PC-3 (cell line): ENCODE measurements at regions not wholly inside any gene's neighbourhood (a gene's known extent, or its start where the extent isn't known, plus 50 kb on each side); places are given as distances from the start of the nearest gene placed in this dataset.

Source experiments
- ATAC-seq: fragments of 200-7000 bp; cut with Tn5 transposase; 2 replicates; pipeline ENCODE4 v1.9.1; 2020; ENCODE audit warnings: mild to moderate bottlenecking, moderate library complexity
- BruUV-seq: library from RNA; stranded (reverse); fragments of 400-500 nt; replicated peaks from 2 replicates; lab custom pipeline; 2021; lab: Mats Ljungman, UMichigan
- CTCF ChIA-PET: fragments of 300-600 bp; sonication (Branson Sonifier 250); formaldehyde crosslinking; loops from one replicate; lab custom pipeline; 2022; ENCODE audit warnings: antibody characterized with exemption; lab: Charles Lee
- POLR2A ChIA-PET: fragments of 300-600 bp; sonication (Branson Sonifier 250); formaldehyde crosslinking; loops from one replicate; lab custom pipeline; 2022; ENCODE audit warnings: antibody characterized with exemption; ENCODE audit not compliant: unreplicated experiment; lab: Charles Lee
- DNase-seq: peaks from one replicate; pipeline ENCODE4 v3.0.0-alpha.2; 2015
- H2AFZ ChIP-seq: fragments of 300-600 bp; sonication (generic); 2 replicates; pipeline ENCODE4 v1.6.0; 2016; ENCODE audit warnings: antibody characterized with exemption, low read length
- H3F3A ChIP-seq: fragments of 300-600 bp; sonication (generic); one replicate; pipeline ENCODE4 v1.6.0; 2017; ENCODE audit warnings: antibody characterized with exemption, low read length, control low read depth, mild to moderate bottlenecking; ENCODE audit not compliant: unreplicated experiment
- H3K27ac ChIP-seq: fragments of 300-600 bp; sonication (generic); 2 replicates; pipeline ENCODE4 v1.5.1; 2016; ENCODE audit warnings: mild to moderate bottlenecking, low read length
- H3K27me3 ChIP-seq: fragments of 300-600 bp; sonication (generic); 2 replicates; pipeline ENCODE4 v1.6.1; 2016; ENCODE audit warnings: low read length, mixed read lengths
- H3K36me3 ChIP-seq: fragments of 300-600 bp; sonication (generic); 2 replicates; pipeline ENCODE4 v1.6.1; 2016; ENCODE audit warnings: low read depth, mixed run types, low read length, mixed read lengths
- H3K4me1 ChIP-seq: fragments of 300-600 bp; sonication (generic); 2 replicates; pipeline ENCODE4 v1.5.1; 2016; ENCODE audit warnings: low read length; ENCODE audit not compliant: insufficient read depth
- H3K4me2 ChIP-seq: fragments of 300-600 bp; sonication (generic); 2 replicates; pipeline ENCODE4 v1.6.0; 2016; ENCODE audit warnings: low read length
- H3K4me3 ChIP-seq: fragments of 300-600 bp; sonication (generic); 2 replicates; pipeline ENCODE4 v1.5.1; 2016; ENCODE audit warnings: mild to moderate bottlenecking, low read length, mixed read lengths
- H3K79me2 ChIP-seq: fragments of 300-600 bp; sonication (generic); 2 replicates; pipeline ENCODE4 v1.6.1; 2017; ENCODE audit warnings: low read length, mixed read lengths
- H3K9ac ChIP-seq: fragments of 300-600 bp; sonication (generic); 2 replicates; pipeline ENCODE4 v1.6.0; 2016; ENCODE audit warnings: mild to moderate bottlenecking, low read length
- H3K9me2 ChIP-seq: fragments of 300-600 bp; sonication (generic); replicated peaks from 2 replicates; pipeline ENCODE4 v1.6.1; 2016; ENCODE audit warnings: mixed run types, low read length, mixed read lengths
- H3K9me3 ChIP-seq: fragments of 300-600 bp; sonication (generic); 2 replicates; pipeline ENCODE4 v1.6.1; 2016; ENCODE audit warnings: low read length, mixed read lengths
- H4K20me1 ChIP-seq: fragments of 300-600 bp; sonication (generic); 2 replicates; pipeline ENCODE4 v1.6.1; 2016; ENCODE audit warnings: low read length, mixed read lengths
- EZH2 ChIP-seq: fragments of 300-600 bp; sonication (generic); IDR thresholded peaks from one replicate; pipeline ENCODE4 v1.6.1; 2017; ENCODE audit warnings: antibody characterized with exemption, mild to moderate bottlenecking, low read length; ENCODE audit not compliant: unreplicated experiment
- EZH2phosphoT487 ChIP-seq: fragments of 300-600 bp; sonication (generic); IDR thresholded peaks from 2 replicates; pipeline ENCODE4 v1.6.1; 2018; ENCODE audit warnings: mild to moderate bottlenecking, antibody characterized with exemption, low read length, borderline replicate concordance
- intact Hi-C: fragments of 100-400 bp; cut with micrococcal nuclease; formaldehyde crosslinking; loops from 2 replicates; pipeline ENCODE4 v1.9.0; 2023
- TF ChIP-seq, protein P1 (sequence below): fragments of 300-600 bp; sonication (generic); conservative IDR thresholded peaks from 2 replicates; pipeline ENCODE4 v1.5.1; 2017; ENCODE audit warnings: antibody characterized with exemption, low read depth, mild to moderate bottlenecking, low read length

DNA sequence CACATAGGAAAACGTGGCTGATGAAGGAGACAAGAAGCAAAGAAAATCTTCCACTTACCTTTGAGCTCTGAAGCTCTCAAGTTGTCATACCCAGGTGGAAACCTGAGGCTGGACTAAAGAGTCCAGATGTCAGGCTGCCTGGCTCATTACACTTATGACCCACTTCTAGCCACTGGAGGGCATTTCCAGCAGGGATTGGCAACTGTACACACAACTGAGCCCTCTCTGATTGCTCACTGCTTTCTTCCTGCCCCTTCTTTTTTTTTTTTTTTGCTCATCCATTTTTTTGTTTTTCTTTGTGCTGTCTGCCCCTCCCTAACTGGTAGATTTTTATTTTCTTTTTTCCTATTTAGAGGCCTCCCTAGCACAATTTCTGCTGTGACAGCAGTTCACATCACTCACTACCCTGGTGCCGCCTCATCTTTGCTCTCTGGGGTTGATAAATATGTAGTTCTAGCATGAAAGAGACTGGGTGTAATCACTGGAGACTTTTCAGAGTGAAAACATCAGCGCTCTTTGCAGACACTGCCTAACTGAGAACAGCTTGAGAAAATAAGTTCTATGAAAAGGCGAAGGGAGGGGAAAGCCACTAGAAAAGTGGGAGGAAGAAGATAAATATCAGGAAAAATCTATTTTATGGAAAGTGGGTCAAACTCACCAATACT lies 334.5 kb downstream of the NUF2 start:
- H3K9me2 ChIP-seq: no peaks in the 10 kb centered on the region

GRCh38 chr1:163657719-163658118 lies 336.0 kb downstream of the NUF2 start:
- no peaks in the 10 kb centered on the region for H4K20me1 ChIP-seq
- H3K79me2 ChIP-seq: no peaks in the 10 kb centered on the region
- no peak for ATAC-seq
- H3K27ac ChIP-seq: no peak overlapping the region
- no peaks in the 10 kb centered on the region for H3K36me3 ChIP-seq
- ChIA-PET POLR2A (no interaction called here), CTCF (no interaction called here)
- H3K9me2 ChIP-seq: no peaks in the 10 kb centered on the region
- H3K4me3 ChIP-seq: no peak overlapping the region
- no peaks in the 10 kb centered on the region for H3K4me1 ChIP-seq
- H3K4me2 ChIP-seq: no peak overlapping the region
- no peaks in the 10 kb centered on the region for H3K27me3 ChIP-seq
- no peak overlapping the region for H3K9ac ChIP-seq
- no peaks in the 10 kb centered on the region for H3F3A ChIP-seq
- intact Hi-C loops: no loop called here
- no peak for DNase-seq
- H3K9me3 ChIP-seq: no peaks in the 10 kb centered on the region; the same call in 1 of the 2 replicates
- BruUV-seq: no TSS peak
- no peak overlapping the region for H2AFZ ChIP-seq
- no peak for TF ChIP-seq EZH2phosphoT487
- TF ChIP-seq EZH2: no peak
- TF ChIP-seq, protein P1, sequence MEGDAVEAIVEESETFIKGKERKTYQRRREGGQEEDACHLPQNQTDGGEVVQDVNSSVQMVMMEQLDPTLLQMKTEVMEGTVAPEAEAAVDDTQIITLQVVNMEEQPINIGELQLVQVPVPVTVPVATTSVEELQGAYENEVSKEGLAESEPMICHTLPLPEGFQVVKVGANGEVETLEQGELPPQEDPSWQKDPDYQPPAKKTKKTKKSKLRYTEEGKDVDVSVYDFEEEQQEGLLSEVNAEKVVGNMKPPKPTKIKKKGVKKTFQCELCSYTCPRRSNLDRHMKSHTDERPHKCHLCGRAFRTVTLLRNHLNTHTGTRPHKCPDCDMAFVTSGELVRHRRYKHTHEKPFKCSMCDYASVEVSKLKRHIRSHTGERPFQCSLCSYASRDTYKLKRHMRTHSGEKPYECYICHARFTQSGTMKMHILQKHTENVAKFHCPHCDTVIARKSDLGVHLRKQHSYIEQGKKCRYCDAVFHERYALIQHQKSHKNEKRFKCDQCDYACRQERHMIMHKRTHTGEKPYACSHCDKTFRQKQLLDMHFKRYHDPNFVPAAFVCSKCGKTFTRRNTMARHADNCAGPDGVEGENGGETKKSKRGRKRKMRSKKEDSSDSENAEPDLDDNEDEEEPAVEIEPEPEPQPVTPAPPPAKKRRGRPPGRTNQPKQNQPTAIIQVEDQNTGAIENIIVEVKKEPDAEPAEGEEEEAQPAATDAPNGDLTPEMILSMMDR: no peak

More for the DNA sequence above, 334.5 kb downstream of the NUF2 start:
- no peak for TF ChIP-seq EZH2
- TF ChIP-seq, protein P1: no peak
- TF ChIP-seq EZH2phosphoT487: no peak
- Histone ChIP-seq H2AFZ (no peak overlapping the region), H3K9me3 (no peaks in the 10 kb centered on the region; the same call in 1 of the 2 replicates), H3K4me1 (no peaks in the 10 kb centered on the region), H3F3A (no peaks in the 10 kb centered on the region), H3K4me3 (no peak overlapping the region), H3K27ac (no peak overlapping the region), H3K79me2 (no peaks in the 10 kb centered on the region), H3K9ac (no peak overlapping the region), H3K27me3 (no peaks in the 10 kb centered on the region), H4K20me1 (no peaks in the 10 kb centered on the region), H3K4me2 (no peak overlapping the region), H3K36me3 (no peaks in the 10 kb centered on the region)
- ChIA-PET CTCF (no interaction called here), POLR2A (no interaction called here)
- intact Hi-C loops: no loop called here
- no TSS peak for BruUV-seq
- no peak for ATAC-seq
- no peak for DNase-seq

DNA sequence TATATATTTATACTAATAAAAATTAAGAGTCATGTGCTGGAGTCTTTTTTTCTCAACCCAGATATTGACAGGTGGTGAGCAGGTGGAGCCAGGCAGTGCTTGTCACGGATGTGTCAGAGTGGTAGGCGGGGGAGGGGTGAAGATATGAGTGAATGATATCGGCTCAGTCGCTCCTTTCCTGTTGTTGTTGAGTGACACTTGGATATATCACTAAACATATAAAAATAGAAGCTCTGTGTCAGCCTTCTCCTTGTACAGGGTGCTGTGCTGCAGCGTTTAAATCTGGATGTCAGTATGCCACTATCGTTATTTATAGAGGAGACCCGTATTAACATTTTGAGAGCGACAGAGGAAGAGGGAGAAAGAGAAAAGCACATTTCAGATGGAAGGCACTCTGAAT lies 339.6 kb downstream of the NUF2 start:
- H3K9ac ChIP-seq: no peak overlapping the region
- ChIA-PET POLR2A (no interaction called here), CTCF (no interaction called here)
- no peak for TF ChIP-seq EZH2phosphoT487
- TF ChIP-seq, protein P1: no peak
- no peak for TF ChIP-seq EZH2
- no peaks in the 10 kb centered on the region for H3K4me1 ChIP-seq
- DNase-seq (no peak), ATAC-seq (no peak)
- H3K27me3 ChIP-seq: no peaks in the 10 kb centered on the region
- H3K27ac ChIP-seq: no peak overlapping the region
- H3F3A ChIP-seq: no peaks in the 10 kb centered on the region
- H3K9me2 ChIP-seq: no peaks in the 10 kb centered on the region
- H3K9me3 ChIP-seq: no peaks in the 10 kb centered on the region; the same call in 1 of the 2 replicates
- no peak overlapping the region for H3K4me2 ChIP-seq
- BruUV-seq: no TSS peak
- intact Hi-C loops: loop anchor here (5.0 kb wide), 1 partner anchor 136 kb away; no protein-coding TSS in a partner anchor
- no peaks in the 10 kb centered on the region for H3K36me3 ChIP-seq
- no peaks in the 10 kb centered on the region for H3K79me2 ChIP-seq
- no peak overlapping the region for H2AFZ ChIP-seq
- no peaks in the 10 kb centered on the region for H4K20me1 ChIP-seq
- no peak overlapping the region for H3K4me3 ChIP-seq
